ENCODE measurements at regions not wholly inside any gene's neighbourhood (a gene's known extent, or its start where the extent isn't known, plus 50 kb on each side); places are given as distances from the start of the nearest gene placed in this dataset.

DNA sequence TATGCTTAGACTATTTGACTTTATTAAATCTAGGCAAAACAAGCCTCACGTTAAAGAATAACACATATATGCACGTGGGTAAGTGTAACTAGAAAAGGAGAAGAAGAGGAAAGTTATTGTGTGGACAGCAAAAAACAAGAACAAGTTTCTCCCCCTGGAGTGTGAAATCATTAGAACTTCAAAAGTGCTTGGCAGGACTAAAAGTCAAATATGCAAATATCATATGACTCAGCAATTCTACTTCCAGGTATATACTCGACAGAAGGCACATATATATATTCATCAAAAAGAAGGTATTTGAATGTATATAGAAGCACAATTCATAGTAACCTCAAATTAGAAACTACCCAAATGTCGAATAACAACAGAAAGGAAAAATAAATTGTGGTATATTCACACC, 68.9 kb upstream of the STXBP5L start:
- Histone ChIP-seq H3K27me3 (ENCODE audit: insufficient read depth) (no peaks in the 10 kb centered on the region), H3K79me2 (replicated peaks; ENCODE audit: insufficient read depth) (no peaks in the 10 kb centered on the region), H3K27ac (ENCODE audit: low read depth) (no peak overlapping the region), H3K36me3 (ENCODE audit: insufficient read depth) (no peaks in the 10 kb centered on the region), H2AFZ (no peak overlapping the region), H3F3A (replicated peaks; ENCODE audit: low read depth) (no peaks in the 10 kb centered on the region), H3K9me2 (ENCODE audit: insufficient read depth) (no peaks in the 10 kb centered on the region; the same call in 1 of the 2 replicates), H4K20me1 (replicated peaks; ENCODE audit: insufficient read depth) (no peaks in the 10 kb centered on the region), H3K4me2 (no peak overlapping the region), H3K4me3 (no peak overlapping the region), H3K4me1 (ENCODE audit: insufficient read depth) (peaks cover 13% of the 10 kb centered on the region)
- Mint-ChIP-seq H3K4me3 (no peak overlapping the region), H3K4me1 (peaks cover 15% of the 10 kb centered on the region), H3K27ac (peak overlapping the region; percentile 53; the same call in 1 of the 2 replicates), H3K27me3 (ENCODE audit: insufficient read depth, low read depth, poor library complexity) (no peaks in the 10 kb centered on the region), H3K36me3 (ENCODE audit: low read depth) (no peaks in the 10 kb centered on the region), H3K9me3 (no peaks in the 10 kb centered on the region)
- TF ChIP-seq JUNB (IDR thresholded peaks at IDR 0.05; ENCODE audit: unreplicated experiment): no peak
- no peak for DNase-seq (ENCODE audit: low spot score)
- no peak for ATAC-seq

DNA sequence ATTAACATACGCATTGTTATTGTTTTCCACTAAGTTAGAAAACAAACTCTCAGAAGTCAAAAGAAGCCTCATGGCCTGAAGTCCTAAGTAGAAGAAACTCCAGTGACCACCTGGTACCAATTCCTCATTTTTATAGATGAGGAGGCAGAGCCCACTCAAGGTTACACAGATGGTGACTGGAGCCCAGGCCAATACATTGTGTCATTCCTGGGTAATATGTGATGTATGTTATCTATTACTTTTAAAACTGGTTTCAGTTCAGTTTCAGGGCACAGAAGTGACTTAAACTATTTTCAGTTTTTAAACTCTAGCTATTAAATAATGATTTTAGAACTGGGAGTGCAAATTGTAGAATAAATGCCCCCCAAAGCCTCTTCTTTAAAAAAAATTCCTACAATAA, 66.7 kb upstream of the STXBP5L start:
- no peaks in the 10 kb centered on the region; the same call in 1 of the 2 replicates for H3K9me2 ChIP-seq (ENCODE audit: insufficient read depth)
- peaks cover 18% of the 10 kb centered on the region for H3K4me1 ChIP-seq (ENCODE audit: insufficient read depth)
- H4K20me1 ChIP-seq (replicated peaks; ENCODE audit: insufficient read depth): no peaks in the 10 kb centered on the region
- H3K27ac ChIP-seq (ENCODE audit: low read depth): no peak overlapping the region
- H2AFZ ChIP-seq: no peak overlapping the region
- Mint-ChIP-seq H3K27ac (no peak overlapping the region), H3K4me1 (peaks cover 24% of the 10 kb centered on the region), H3K36me3 (ENCODE audit: low read depth) (no peaks in the 10 kb centered on the region), H3K27me3 (ENCODE audit: insufficient read depth, low read depth, poor library complexity) (peaks cover 2% of the 10 kb centered on the region), H3K9me3 (no peaks in the 10 kb centered on the region; the same call in 2 of the 3 replicates), H3K4me3 (no peak overlapping the region)
- DNase-seq (ENCODE audit: low spot score): no peak
- H3F3A ChIP-seq (replicated peaks; ENCODE audit: low read depth): no peaks in the 10 kb centered on the region
- H3K36me3 ChIP-seq (ENCODE audit: insufficient read depth): no peaks in the 10 kb centered on the region
- H3K27me3 ChIP-seq (ENCODE audit: insufficient read depth): no peaks in the 10 kb centered on the region
- no peak for ATAC-seq
- no peaks in the 10 kb centered on the region for H3K79me2 ChIP-seq (replicated peaks; ENCODE audit: insufficient read depth)
- H3K4me3 ChIP-seq: no peak overlapping the region
- H3K4me2 ChIP-seq: no peak overlapping the region
- TF ChIP-seq, protein P1, sequence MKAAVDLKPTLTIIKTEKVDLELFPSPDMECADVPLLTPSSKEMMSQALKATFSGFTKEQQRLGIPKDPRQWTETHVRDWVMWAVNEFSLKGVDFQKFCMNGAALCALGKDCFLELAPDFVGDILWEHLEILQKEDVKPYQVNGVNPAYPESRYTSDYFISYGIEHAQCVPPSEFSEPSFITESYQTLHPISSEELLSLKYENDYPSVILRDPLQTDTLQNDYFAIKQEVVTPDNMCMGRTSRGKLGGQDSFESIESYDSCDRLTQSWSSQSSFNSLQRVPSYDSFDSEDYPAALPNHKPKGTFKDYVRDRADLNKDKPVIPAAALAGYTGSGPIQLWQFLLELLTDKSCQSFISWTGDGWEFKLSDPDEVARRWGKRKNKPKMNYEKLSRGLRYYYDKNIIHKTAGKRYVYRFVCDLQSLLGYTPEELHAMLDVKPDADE (IDR thresholded peaks at IDR 0.05): no peak
- TF ChIP-seq, protein P2, sequence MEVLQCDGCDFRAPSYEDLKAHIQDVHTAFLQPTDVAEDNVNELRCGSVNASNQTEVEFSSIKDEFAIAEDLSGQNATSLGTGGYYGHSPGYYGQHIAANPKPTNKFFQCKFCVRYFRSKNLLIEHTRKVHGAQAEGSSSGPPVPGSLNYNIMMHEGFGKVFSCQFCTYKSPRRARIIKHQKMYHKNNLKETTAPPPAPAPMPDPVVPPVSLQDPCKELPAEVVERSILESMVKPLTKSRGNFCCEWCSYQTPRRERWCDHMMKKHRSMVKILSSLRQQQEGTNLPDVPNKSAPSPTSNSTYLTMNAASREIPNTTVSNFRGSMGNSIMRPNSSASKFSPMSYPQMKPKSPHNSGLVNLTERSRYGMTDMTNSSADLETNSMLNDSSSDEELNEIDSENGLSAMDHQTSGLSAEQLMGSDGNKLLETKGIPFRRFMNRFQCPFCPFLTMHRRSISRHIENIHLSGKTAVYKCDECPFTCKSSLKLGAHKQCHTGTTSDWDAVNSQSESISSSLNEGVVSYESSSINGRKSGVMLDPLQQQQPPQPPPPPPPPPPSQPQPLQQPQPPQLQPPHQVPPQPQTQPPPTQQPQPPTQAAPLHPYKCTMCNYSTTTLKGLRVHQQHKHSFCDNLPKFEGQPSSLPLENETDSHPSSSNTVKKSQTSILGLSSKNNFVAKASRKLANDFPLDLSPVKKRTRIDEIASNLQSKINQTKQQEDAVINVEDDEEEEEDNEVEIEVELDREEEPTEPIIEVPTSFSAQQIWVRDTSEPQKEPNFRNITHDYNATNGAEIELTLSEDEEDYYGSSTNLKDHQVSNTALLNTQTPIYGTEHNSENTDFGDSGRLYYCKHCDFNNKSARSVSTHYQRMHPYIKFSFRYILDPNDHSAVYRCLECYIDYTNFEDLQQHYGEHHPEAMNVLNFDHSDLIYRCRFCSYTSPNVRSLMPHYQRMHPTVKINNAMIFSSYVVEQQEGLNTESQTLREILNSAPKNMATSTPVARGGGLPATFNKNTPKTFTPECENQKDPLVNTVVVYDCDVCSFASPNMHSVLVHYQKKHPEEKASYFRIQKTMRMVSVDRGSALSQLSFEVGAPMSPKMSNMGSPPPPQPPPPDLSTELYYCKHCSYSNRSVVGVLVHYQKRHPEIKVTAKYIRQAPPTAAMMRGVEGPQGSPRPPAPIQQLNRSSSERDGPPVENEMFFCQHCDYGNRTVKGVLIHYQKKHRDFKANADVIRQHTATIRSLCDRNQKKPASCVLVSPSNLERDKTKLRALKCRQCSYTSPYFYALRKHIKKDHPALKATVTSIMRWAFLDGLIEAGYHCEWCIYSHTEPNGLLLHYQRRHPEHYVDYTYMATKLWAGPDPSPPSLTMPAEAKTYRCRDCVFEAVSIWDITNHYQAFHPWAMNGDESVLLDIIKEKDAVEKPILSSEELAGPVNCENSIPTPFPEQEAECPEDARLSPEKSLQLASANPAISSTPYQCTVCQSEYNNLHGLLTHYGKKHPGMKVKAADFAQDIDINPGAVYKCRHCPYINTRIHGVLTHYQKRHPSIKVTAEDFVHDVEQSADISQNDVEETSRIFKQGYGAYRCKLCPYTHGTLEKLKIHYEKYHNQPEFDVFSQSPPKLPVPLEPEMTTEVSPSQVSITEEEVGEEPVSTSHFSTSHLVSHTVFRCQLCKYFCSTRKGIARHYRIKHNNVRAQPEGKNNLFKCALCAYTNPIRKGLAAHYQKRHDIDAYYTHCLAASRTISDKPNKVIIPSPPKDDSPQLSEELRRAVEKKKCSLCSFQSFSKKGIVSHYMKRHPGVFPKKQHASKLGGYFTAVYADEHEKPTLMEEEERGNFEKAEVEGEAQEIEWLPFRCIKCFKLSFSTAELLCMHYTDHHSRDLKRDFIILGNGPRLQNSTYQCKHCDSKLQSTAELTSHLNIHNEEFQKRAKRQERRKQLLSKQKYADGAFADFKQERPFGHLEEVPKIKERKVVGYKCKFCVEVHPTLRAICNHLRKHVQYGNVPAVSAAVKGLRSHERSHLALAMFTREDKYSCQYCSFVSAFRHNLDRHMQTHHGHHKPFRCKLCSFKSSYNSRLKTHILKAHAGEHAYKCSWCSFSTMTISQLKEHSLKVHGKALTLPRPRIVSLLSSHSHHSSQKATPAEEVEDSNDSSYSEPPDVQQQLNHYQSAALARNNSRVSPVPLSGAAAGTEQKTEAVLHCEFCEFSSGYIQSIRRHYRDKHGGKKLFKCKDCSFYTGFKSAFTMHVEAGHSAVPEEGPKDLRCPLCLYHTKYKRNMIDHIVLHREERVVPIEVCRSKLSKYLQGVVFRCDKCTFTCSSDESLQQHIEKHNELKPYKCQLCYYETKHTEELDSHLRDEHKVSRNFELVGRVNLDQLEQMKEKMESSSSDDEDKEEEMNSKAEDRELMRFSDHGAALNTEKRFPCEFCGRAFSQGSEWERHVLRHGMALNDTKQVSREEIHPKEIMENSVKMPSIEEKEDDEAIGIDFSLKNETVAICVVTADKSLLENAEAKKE (CRISPR knock-in tag; IDR thresholded peaks at IDR 0.05): no peak
- no peak for TF ChIP-seq POLR2AphosphoS5 (IDR thresholded peaks at IDR 0.05; ENCODE audit: low read depth)
- no peak for TF ChIP-seq STAT1 (IDR thresholded peaks at IDR 0.05; ENCODE audit: unreplicated experiment)
- TF ChIP-seq EZH2phosphoT487 (IDR thresholded peaks at IDR 0.05; ENCODE audit: unreplicated experiment): no peak
- TF ChIP-seq EZH2 (IDR thresholded peaks at IDR 0.05; ENCODE audit: low read depth, unreplicated experiment): no peak
- TF ChIP-seq JUNB (IDR thresholded peaks at IDR 0.05; ENCODE audit: unreplicated experiment): no peak
- TF ChIP-seq, protein P3, sequence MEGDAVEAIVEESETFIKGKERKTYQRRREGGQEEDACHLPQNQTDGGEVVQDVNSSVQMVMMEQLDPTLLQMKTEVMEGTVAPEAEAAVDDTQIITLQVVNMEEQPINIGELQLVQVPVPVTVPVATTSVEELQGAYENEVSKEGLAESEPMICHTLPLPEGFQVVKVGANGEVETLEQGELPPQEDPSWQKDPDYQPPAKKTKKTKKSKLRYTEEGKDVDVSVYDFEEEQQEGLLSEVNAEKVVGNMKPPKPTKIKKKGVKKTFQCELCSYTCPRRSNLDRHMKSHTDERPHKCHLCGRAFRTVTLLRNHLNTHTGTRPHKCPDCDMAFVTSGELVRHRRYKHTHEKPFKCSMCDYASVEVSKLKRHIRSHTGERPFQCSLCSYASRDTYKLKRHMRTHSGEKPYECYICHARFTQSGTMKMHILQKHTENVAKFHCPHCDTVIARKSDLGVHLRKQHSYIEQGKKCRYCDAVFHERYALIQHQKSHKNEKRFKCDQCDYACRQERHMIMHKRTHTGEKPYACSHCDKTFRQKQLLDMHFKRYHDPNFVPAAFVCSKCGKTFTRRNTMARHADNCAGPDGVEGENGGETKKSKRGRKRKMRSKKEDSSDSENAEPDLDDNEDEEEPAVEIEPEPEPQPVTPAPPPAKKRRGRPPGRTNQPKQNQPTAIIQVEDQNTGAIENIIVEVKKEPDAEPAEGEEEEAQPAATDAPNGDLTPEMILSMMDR (conservative IDR thresholded peaks at IDR 0.05; ENCODE audit: low read depth in 2 of 2): no peak
- no peak for TF ChIP-seq ZNF114 (CRISPR knock-in tag; IDR thresholded peaks at IDR 0.05)
- TF ChIP-seq NANOG (IDR thresholded peaks at IDR 0.05; ENCODE audit: borderline replicate concordance): no peak

All from GM23338 (cell line).